ENCODE measurements at regions not wholly inside any gene's neighbourhood (a gene's known extent, or its start where the extent isn't known, plus 50 kb on each side); places are given as distances from the start of the nearest gene placed in this dataset.

- BruUV-seq (replicated peaks): no TSS peak
- Histone ChIP-seq H3K9me3 (ENCODE audit: control insufficient read depth, insufficient read depth, low read length) (no peaks in the 10 kb centered on the region), H4K5ac (ENCODE audit: low read depth, low read length) (no peak overlapping the region), H3K9ac (ENCODE audit: low read depth, low read length) (no peak overlapping the region), H3K9me1 (ENCODE audit: insufficient read depth, low read length) (peaks cover 4% of the 10 kb centered on the region; the same call in 1 of the 2 replicates), H2BK120ac (ENCODE audit: low read depth, low read length) (no peak overlapping the region), H3K27ac (ENCODE audit: insufficient read depth, low read length) (no peak overlapping the region), H3K4me2 (ENCODE audit: low read depth, low read length) (peak overlapping the region; percentile 26), H4K91ac (ENCODE audit: insufficient read depth, low read depth, low read length) (no peak overlapping the region), H3K4me3 (ENCODE audit: insufficient read depth, low read depth, low read length) (no peak overlapping the region), H2BK5ac (ENCODE audit: low read depth, low read length, poor library complexity, severe bottlenecking) (no peak overlapping the region), H2AK9ac (replicated peaks; ENCODE audit: low read depth, low read length, poor library complexity) (no peak overlapping the region), H2BK20ac (ENCODE audit: low read depth, low read length) (no peak overlapping the region), H3K18ac (ENCODE audit: low read depth, low read length) (no peak overlapping the region), H3K14ac (replicated peaks; ENCODE audit: low read depth, low read length) (no peak overlapping the region), H3K4ac (ENCODE audit: low read depth, low read length) (no peak overlapping the region), H2AFZ (replicated peaks; ENCODE audit: low read length, poor library complexity) (no peak overlapping the region), H3K79me1 (ENCODE audit: low read depth in 1 of 2, low read length in 2 of 2) (no peaks in the 10 kb centered on the region), H3K56ac (ENCODE audit: extremely low read depth, insufficient read depth, low read length) (no peak overlapping the region), H3K36me3 (ENCODE audit: control insufficient read depth, insufficient read depth, low read length) (no peaks in the 10 kb centered on the region), H4K8ac (ENCODE audit: low read depth in 2 of 2, low read length in 2 of 2) (no peak overlapping the region), H4K20me1 (ENCODE audit: insufficient read depth, low read length) (no peaks in the 10 kb centered on the region; the same call in 1 of the 2 replicates), H3K23ac (ENCODE audit: low read depth, low read length) (no peak overlapping the region), H3K4me1 (ENCODE audit: control insufficient read depth, insufficient read depth, low read length) (peaks cover 2% of the 10 kb centered on the region; the same call in 1 of the 2 replicates), H2BK15ac (ENCODE audit: low read depth, low read length) (no peak overlapping the region), H2AK5ac (ENCODE audit: low read depth, low read length) (no peak overlapping the region), H3K27me3 (ENCODE audit: control insufficient read depth, insufficient read depth, low read length) (no peaks in the 10 kb centered on the region; the same call in 1 of the 2 replicates)
- POLR2A ChIA-PET (ENCODE audit: unreplicated experiment): interaction anchor here (0.6 kb wide), 1 partner anchor 412 kb away, joined by 4 read pairs; no protein-coding TSS in a partner anchor
- WGBS, 2 experiments (ENCODE audit: extremely low coverage in 2 of 2, insufficient read length in 1 of 2): 93% methylated on average over 3 of the region's 13 CpGs; no CpG with 5 or more reads in 1 of the 2 experiments
- in situ Hi-C loops (cut with MboI; ENCODE audit: low sequenced_read_pairs) (no loop called here), intact Hi-C loops (cut with micrococcal nuclease) (no loop called here), dilution Hi-C loops (cut with HindIII; ENCODE audit: low sequenced_read_pairs, unreplicated experiment) (no loop called here)
- peak; percentile 12 for DNase-seq
- CTCF ChIA-PET: interaction anchor here (1.1 to 1.3 kb wide), 2 partner anchors 13 to 20 kb away, joined by 3 to 12 read pairs; no protein-coding TSS in a partner anchor
- TF ChIP-seq MAFK (IDR thresholded peaks at IDR 0.05; ENCODE audit: low read depth, low read length) (no peak), SMC3 (IDR thresholded peaks at IDR 0.05; ENCODE audit: low read depth, low read length) (0 out of 2 replicates have a peak, but pooled peaks have one; percentile 16), CHD1 (IDR thresholded peaks at IDR 0.05; ENCODE audit: low read depth, low read length) (no peak), CTCF (conservative IDR thresholded peaks at IDR 0.05; ENCODE audit: low read depth, low read length) (peak; percentile 22; the same call in 1 of the 2 replicates), POLR2A (IDR thresholded peaks at IDR 0.05; ENCODE audit: low read depth, low read length) (no peak)
- ATAC-seq (ENCODE audit: low read depth): peak; percentile 44
These were observed 78.2 kb downstream of the PTGR3 start for GRCh38 chr18:75130591-75131328.

Measured in IMR-90 (cell line).